ENCODE measurements at regions not wholly inside any gene's neighbourhood (a gene's known extent, or its start where the extent isn't known, plus 50 kb on each side); places are given as distances from the start of the nearest gene placed in this dataset.
A peak's percentile ranks its signal among the peaks of the same experiment; 100 is the strongest.

GRCh38 chr14:100450049-100450448 lies 126.9 kb downstream of the SLC25A47 start:
- no peak overlapping the region for H3K27ac ChIP-seq
- TF ChIP-seq CTCF (conservative IDR thresholded peaks at IDR 0.05), result no peak

DNA sequence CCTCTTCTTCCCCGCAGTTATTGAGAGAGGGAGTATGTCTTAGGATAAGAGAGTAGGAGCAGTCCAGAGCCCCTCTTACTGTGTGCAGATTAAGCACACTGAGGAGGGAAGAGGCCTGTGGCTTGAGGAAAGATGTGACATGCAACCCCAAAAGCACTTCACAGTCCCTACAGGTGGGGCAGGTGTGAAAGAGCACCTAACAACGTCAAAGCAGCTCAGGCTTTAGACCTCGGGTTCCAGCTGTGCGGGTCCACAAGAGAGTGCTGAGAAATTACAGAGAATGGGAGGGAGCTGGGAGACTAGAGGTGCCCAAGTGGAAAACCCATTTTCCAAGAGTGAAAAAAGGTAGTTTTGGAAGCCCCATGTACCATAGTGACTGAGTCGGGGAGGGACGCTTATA lies 127.6 kb downstream of the SLC25A47 start:
- H3K27ac ChIP-seq, result no peak overlapping the region
- no peak for TF ChIP-seq CTCF (conservative IDR thresholded peaks at IDR 0.05)

- no peak overlapping the region for H3K27ac ChIP-seq
- no peak for TF ChIP-seq CTCF (conservative IDR thresholded peaks at IDR 0.05)
These were observed 128.1 kb downstream of the SLC25A47 start for GRCh38 chr14:100451264-100451663.

- TF ChIP-seq CTCF (conservative IDR thresholded peaks at IDR 0.05), result no peak
- peak overlapping the region; percentile 12; the same call in 1 of the 2 replicates for H3K27ac ChIP-seq
These were observed 130.8 kb downstream of the SLC25A47 start for GRCh38 chr14:100453930-100454329.

DNA sequence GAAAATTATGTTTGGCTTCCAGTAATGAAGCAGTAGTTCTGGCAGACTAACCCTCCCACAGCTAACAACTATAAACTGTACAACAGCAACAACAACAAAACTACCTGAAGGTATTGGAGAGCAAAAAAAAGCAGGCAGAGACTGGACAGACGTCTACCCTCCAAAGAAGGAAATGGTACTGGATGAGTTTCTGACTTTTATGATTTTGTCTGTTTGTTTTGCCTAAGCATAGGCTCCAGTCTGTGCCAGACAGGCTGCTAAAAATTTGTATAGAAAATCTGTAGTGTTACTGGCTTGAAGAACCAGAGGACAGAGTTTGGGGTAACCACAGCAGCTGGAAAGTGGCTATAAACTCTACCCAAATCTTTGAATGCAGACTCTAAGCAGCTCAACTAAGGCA lies 131.3 kb downstream of the SLC25A47 start:
- no peak for TF ChIP-seq CTCF (conservative IDR thresholded peaks at IDR 0.05)
- H3K27ac ChIP-seq, result peak overlapping the region; percentile 12; the same call in 1 of the 2 replicates

GRCh38 chr14:100463937-100464336 lies 123.3 kb downstream of the BEGAIN start:
- TF ChIP-seq CTCF (conservative IDR thresholded peaks at IDR 0.05), result no peak
- H3K27ac ChIP-seq, result no peak overlapping the region

GRCh38 chr14:100466111-100466856 lies 120.9 kb downstream of the BEGAIN start:
- no peak overlapping the region for H3K27ac ChIP-seq
- no peak for TF ChIP-seq CTCF (conservative IDR thresholded peaks at IDR 0.05)
